BLaER1 treated with 17β-estradiol and CSF1 and Interleukin-3, amounts not matched to agents 10 nM and 100 nM (cell line): ENCODE measurements at regions not wholly inside any gene's neighbourhood (a gene's known extent, or its start where the extent isn't known, plus 50 kb on each side); places are given as distances from the start of the nearest gene placed in this dataset.
"Not testable (repeated sequence)": the region's sequence is repeated elsewhere in the genome, so short reads cannot be mapped to it uniquely, and the experiment has no call there.

Experiments used
- H3K27ac ChIP-seq, 11 experiments: shearing (Covaris generic); formaldehyde crosslinking; 2 replicates each; pipeline ENCODE4 v1.8.1; 2022
- H3K27me3 ChIP-seq, 11 experiments: shearing (Covaris generic); formaldehyde crosslinking; 2 replicates each; pipeline ENCODE4 v1.8.1; 2022
- H3K36me3 ChIP-seq, 11 experiments: shearing (Covaris generic); formaldehyde crosslinking; 2 replicates each; pipeline ENCODE4 v1.8.1; 2022
- H3K4me1 ChIP-seq, 10 experiments: shearing (Covaris generic); formaldehyde crosslinking; 2 replicates each; pipeline ENCODE4 v1.8.1; 2022
- H3K4me2 ChIP-seq, 11 experiments: shearing (Covaris generic); formaldehyde crosslinking; 2 replicates each; pipeline ENCODE4 v1.8.1; 2022
- H3K4me3 ChIP-seq, 10 experiments: shearing (Covaris generic); formaldehyde crosslinking; 2 replicates each; pipeline ENCODE4 v1.8.1; 2022
- H3K9ac ChIP-seq, 11 experiments: shearing (Covaris generic); formaldehyde crosslinking; 2 replicates each; pipeline ENCODE4 v1.8.1; 2022
- H3K9me3 ChIP-seq, 11 experiments: shearing (Covaris generic); formaldehyde crosslinking; replicated peaks in 1 of 11; 2 replicates each; pipeline ENCODE4 v1.8.1; 2022
- H4K20me1 ChIP-seq, 11 experiments: shearing (Covaris generic); formaldehyde crosslinking; 2 replicates each; pipeline ENCODE4 v1.8.1; 2022
- Cebpa-rat ChIP-seq, 11 experiments: shearing (Covaris generic); IDR thresholded peaks; 2 replicates each; pipeline ENCODE4 v1.8.1; 2022

DNA sequence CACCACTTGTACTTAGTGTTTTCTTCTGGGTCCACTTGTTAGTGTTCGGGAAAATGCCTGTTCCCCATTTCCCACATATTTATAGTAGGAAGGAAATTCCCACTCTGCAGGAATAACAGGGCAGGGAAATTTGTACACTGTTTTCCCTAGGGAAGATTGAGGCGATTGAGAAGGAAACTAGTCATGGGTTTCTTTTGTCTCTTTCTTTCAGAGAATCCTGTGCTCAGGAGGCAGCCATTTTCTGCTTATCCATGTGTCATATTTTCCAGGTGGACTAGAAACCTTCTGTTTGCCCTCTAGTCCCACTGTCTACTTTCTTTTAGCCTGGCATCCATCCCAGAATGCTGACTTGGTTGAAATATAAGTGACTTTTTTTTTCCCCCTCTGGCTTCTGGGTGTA is 299.1 kb upstream of the ANKRD50 start:
- Histone ChIP-seq H3K36me3 (no peaks in the 10 kb centered on the region), H3K4me2 (no peak overlapping the region), H3K4me3 (no peak overlapping the region), H3K27me3 (no peaks in the 10 kb centered on the region), H3K9me3 (peaks cover 0 to 6% (median 0%) of the 10 kb centered on the region in 11 experiments; a peak in 1 of 22 replicates), H3K4me1 (no peaks in the 10 kb centered on the region), H3K27ac (no peak overlapping the region), H3K9ac (no peak overlapping the region), H4K20me1 (no peaks in the 10 kb centered on the region)
- TF ChIP-seq Cebpa-rat (IDR thresholded peaks at IDR 0.05), result no peak

DNA sequence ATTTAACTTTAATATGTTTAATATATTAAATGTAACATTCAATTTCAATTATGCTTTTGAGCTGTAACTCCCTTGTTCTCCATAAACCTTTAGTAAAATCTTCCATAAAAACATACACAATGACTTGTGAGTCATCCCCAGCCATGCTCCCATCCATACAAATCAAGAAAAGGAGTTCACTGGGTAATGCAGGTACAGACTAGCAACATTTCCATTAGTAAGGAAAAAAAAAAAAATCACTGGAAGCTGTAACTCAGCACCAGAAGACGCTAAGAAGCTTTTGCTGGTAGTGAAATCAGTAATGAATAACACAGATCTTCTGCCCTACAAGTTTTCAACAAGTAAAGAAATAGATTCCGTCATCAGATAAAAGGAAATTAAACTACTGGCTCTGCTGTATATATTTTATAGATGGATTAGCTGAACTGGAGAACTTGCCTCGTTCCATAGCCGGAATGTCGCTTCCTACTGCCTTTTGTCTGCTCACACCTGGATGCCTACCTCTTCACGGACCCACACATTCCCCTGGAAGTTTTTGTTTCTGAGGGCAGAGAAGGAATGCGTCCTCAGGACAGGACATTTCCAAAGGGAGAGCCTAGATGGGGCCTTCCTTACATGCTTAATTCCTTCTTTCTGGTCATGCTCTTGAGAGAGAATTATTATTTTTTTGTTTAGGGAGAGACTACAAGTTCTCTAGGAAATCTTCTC is 298.4 kb upstream of the ANKRD50 start:
- Histone ChIP-seq H3K4me1 (no peaks in the 10 kb centered on the region), H3K9me3 (peaks cover 0 to 7% (median 0%) of the 10 kb centered on the region in 11 experiments; a peak in 1 of 22 replicates), H3K9ac (no peak overlapping the region), H3K27me3 (no peaks in the 10 kb centered on the region), H3K4me3 (no peak overlapping the region), H4K20me1 (no peaks in the 10 kb centered on the region), H3K27ac (no peak overlapping the region), H3K4me2 (no peak overlapping the region), H3K36me3 (no peaks in the 10 kb centered on the region)
- TF ChIP-seq Cebpa-rat (IDR thresholded peaks at IDR 0.05), result no peak

DNA sequence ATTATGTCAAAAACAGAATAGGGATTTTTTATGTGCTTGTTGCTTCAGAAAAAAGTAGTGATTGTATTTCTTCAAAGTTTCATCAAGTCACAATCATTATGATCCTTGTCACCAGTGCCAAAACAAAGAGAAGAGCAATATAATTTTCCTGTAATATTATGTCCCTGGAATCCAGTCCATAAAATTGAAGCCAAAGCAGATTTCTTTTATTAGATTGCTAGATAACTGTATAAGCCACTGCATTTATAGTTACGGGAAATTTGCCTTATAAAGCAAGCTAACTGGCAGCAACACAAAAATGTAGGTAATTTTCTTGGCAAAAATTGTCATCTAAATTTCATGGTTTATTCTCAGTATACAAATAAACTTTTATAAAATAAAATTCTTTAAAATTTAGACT is 296.1 kb upstream of the ANKRD50 start:
- Histone ChIP-seq H4K20me1 (no peaks in the 10 kb centered on the region), H3K4me2 (no peak overlapping the region), H3K4me1 (no peaks in the 10 kb centered on the region), H3K36me3 (no peaks in the 10 kb centered on the region), H3K9ac (no peak overlapping the region), H3K9me3 (peaks cover 0 to 7% (median 0%) of the 10 kb centered on the region in 11 experiments; a peak in 1 of 22 replicates), H3K4me3 (no peak overlapping the region), H3K27me3 (no peaks in the 10 kb centered on the region), H3K27ac (no peak overlapping the region)
- TF ChIP-seq Cebpa-rat (IDR thresholded peaks at IDR 0.05), result no peak

DNA sequence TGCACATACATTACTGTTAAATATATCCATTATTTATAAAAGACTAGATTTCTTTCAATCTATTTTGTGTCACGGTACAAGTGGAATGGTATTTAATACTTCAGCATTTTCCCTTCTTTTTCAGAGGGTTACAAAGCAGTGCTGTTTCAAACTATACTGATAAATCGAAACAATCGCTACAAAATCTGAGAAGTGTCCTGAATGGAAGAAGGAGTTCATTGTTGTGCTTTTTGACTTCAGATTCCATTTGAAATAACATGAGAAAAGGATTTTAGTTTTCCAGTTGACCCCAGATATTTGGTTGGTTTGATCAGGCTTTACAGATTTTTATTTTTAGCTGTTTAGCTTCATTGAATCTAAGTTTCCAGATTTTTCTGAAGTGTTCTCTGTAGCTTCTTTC is 292.1 kb upstream of the ANKRD50 start:
- H3K27ac ChIP-seq, result no peak overlapping the region
- no peak for TF ChIP-seq Cebpa-rat (IDR thresholded peaks at IDR 0.05)
- peaks cover 0 to 7% (median 0%) of the 10 kb centered on the region in 11 experiments; a peak in 1 of 22 replicates for H3K9me3 ChIP-seq
- no peaks in the 10 kb centered on the region for H4K20me1 ChIP-seq
- no peak overlapping the region for H3K9ac ChIP-seq
- H3K4me1 ChIP-seq, result no peaks in the 10 kb centered on the region
- H3K4me3 ChIP-seq, result no peak overlapping the region
- no peaks in the 10 kb centered on the region for H3K36me3 ChIP-seq
- H3K4me2 ChIP-seq, result no peak overlapping the region
- H3K27me3 ChIP-seq, result no peaks in the 10 kb centered on the region

DNA sequence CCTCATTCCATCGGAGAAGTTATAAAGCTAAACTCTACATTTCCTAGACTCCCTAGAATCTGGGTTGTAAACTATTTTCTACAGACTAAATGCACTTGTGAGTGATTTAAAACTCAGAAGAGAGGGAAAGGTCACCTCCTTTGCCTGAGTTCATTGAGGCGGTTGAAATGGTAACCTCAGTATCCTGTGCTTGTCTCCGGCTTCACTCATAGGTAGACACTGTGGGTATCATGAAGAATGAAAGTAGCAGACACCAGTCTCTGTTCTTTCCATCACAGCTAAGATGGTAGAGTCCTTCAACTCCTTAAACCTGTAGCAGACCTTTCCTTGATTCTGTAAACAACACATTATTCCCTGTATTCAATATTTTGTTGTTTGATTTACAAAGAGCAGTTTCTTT is 291.3 kb upstream of the ANKRD50 start:
- Histone ChIP-seq H3K27ac (no peak overlapping the region), H3K4me2 (no peak overlapping the region), H3K27me3 (no peaks in the 10 kb centered on the region), H3K4me3 (no peak overlapping the region), H3K9me3 (peaks cover 0 to 7% (median 0%) of the 10 kb centered on the region in 11 experiments; a peak in 1 of 22 replicates), H3K36me3 (no peaks in the 10 kb centered on the region), H4K20me1 (no peaks in the 10 kb centered on the region), H3K9ac (no peak overlapping the region), H3K4me1 (no peaks in the 10 kb centered on the region)
- TF ChIP-seq Cebpa-rat (IDR thresholded peaks at IDR 0.05), result no peak

DNA sequence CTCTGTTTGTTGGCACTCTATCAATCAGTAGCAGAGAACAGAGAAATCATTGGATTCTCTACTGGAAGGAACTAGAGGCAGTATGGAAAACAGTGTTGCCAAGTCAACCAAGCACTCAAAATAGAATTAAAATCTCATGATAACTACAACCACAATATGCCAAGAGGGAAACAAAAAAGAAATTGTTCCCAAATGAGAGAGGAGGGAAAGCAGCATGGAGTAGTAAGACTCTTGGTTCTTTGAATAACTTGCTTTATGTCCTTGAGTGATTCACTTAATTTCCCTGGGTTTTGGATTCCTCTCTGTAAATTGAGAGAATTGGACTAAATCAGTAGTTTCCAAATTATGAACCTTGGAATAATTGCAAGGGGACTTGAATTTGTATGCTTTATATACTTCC is 285.5 kb upstream of the ANKRD50 start:
- Histone ChIP-seq H3K4me3 (no peak overlapping the region), H3K36me3 (no peaks in the 10 kb centered on the region), H3K4me2 (no peak overlapping the region), H3K27ac (no peak overlapping the region), H3K4me1 (no peaks in the 10 kb centered on the region), H3K9me3 (0 out of 22 replicates have a peak, but pooled peaks cover 0 to 4% (median 0%) of the 10 kb centered on the region in 11 experiments), H3K27me3 (no peaks in the 10 kb centered on the region), H3K9ac (no peak overlapping the region), H4K20me1 (no peaks in the 10 kb centered on the region)
- no peak for TF ChIP-seq Cebpa-rat (IDR thresholded peaks at IDR 0.05)

DNA sequence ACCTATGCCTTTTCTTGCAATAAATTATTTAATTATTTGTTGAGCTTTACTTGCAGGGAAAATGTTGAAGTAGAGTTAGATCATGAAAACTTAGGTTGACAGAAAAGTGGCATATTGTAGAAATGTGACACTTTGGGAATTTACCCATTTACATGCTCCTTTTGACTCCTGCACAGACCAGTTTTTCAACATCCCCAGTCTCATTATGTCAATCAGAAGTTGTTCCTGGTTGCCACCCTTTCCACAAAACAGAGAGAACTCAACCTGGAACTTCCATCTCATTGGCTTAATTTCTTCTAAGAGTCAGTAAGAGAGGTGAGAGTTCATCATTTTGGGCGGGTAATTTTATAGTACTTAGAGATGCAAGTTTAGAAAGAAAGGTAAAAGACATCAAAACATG is 284.6 kb upstream of the ANKRD50 start:
- no peak overlapping the region for H3K9ac ChIP-seq
- H3K27me3 ChIP-seq, result no peaks in the 10 kb centered on the region
- H3K27ac ChIP-seq, result no peak overlapping the region
- 0 out of 22 replicates have a peak, but pooled peaks cover 0 to 4% (median 0%) of the 10 kb centered on the region in 11 experiments for H3K9me3 ChIP-seq
- no peaks in the 10 kb centered on the region for H3K4me1 ChIP-seq
- H3K36me3 ChIP-seq, result no peaks in the 10 kb centered on the region
- no peak for TF ChIP-seq Cebpa-rat (IDR thresholded peaks at IDR 0.05)
- no peak overlapping the region for H3K4me2 ChIP-seq
- H3K4me3 ChIP-seq, result no peak overlapping the region
- no peaks in the 10 kb centered on the region for H4K20me1 ChIP-seq

DNA sequence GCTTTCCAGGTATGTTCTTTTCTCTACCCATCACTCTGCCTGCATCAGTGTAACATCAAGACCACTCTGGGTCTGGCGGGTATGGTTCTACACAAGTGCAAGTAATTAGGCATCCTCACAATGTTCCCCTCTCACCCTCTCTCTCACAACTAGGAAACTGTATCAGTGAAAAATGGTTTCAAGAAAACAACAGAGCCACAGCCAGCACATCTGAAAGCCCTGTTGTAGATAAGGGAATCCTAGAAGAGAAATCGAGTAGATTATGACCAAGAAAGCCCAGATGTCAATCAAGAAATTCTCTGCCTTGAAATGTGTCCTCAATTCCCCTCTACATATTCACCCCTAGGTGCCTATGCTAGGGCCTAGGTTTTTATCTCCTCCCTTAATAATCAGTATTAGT is 281.3 kb upstream of the ANKRD50 start:
- Histone ChIP-seq H3K36me3 (no peaks in the 10 kb centered on the region), H3K9ac (no peak overlapping the region), H3K4me2 (no peak overlapping the region), H3K4me3 (no peak overlapping the region), H4K20me1 (no peaks in the 10 kb centered on the region), H3K27me3 (no peaks in the 10 kb centered on the region), H3K9me3 (0 out of 22 replicates have a peak, but pooled peaks cover 0 to 4% (median 0%) of the 10 kb centered on the region in 11 experiments), H3K4me1 (no peaks in the 10 kb centered on the region), H3K27ac (no peak overlapping the region)
- no peak for TF ChIP-seq Cebpa-rat (IDR thresholded peaks at IDR 0.05)

DNA sequence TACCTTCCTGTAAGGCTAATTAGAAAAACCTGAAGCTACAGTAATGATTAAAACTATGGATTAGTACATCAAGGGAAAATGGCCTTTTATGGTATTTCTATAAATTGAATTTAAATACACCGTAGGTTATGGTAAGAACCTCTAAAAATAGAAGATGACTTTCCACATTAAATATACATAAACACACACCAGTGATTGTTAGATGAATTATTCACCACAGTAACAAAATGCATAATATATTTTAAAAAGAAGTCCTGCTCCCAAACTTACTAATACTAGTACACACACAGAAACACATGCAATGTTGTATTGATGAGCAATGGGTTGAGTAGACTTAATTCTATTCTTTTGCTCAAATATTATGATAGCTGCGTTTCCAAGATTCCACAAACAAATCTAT is 277.9 kb upstream of the ANKRD50 start:
- TF ChIP-seq Cebpa-rat (IDR thresholded peaks at IDR 0.05), result no peak
- H3K9me3 ChIP-seq, result no peaks in the 10 kb centered on the region
- no peaks in the 10 kb centered on the region for H3K27me3 ChIP-seq
- no peak overlapping the region for H3K4me3 ChIP-seq
- no peak overlapping the region for H3K27ac ChIP-seq
- no peak overlapping the region for H3K9ac ChIP-seq
- no peaks in the 10 kb centered on the region for H4K20me1 ChIP-seq
- H3K4me2 ChIP-seq, result no peak overlapping the region
- H3K36me3 ChIP-seq, result no peaks in the 10 kb centered on the region
- H3K4me1 ChIP-seq, result no peaks in the 10 kb centered on the region

DNA sequence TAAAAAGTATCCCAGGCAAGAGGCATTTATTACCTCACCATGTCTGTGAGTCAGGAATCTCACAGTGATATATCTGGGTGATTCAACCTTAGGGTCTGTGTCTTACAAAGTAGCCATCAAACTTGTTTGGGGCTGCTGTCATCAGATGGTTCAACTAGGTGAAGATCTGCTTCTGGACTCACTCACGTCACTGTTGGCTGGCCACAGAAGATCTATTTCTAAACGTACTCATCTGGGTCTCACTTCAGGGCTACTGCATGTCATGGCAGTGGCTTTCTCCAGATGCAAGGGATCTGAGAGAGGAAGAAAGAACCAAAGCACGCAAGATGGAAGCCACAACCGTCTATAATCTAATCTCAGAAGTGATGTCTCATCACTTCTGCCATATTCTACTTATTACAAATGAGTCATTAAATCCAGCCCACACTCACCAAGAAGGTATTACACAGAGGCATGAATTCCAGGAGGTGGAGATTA is 267.8 kb upstream of the ANKRD50 start:
- Histone ChIP-seq H3K36me3 (no peaks in the 10 kb centered on the region), H3K4me2 (no peak overlapping the region), H3K9me3 (no peaks in the 10 kb centered on the region), H3K4me1 (no peaks in the 10 kb centered on the region), H4K20me1 (no peaks in the 10 kb centered on the region), H3K4me3 (no peak overlapping the region), H3K9ac (no peak overlapping the region), H3K27ac (no peak overlapping the region), H3K27me3 (no peaks in the 10 kb centered on the region)
- TF ChIP-seq Cebpa-rat (IDR thresholded peaks at IDR 0.05), result no peak

DNA sequence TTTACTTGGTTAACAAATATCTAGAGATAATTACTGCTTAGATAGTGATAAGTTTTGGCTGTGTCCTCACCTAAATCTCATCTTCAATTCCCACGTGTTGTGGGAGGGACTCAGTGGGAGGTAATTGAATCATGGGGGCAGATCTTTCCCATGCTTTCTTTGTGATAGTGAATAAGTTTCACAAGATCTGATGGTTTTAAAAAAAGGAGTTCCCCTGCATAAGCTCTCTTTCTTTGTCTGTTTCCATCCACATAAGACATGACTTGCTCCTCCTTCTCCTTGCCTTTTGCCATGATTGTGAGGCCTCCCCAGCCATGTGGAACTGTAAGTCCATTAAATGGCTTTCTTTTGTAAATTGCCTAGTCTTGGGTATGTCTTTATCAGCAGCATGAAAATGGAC is 266.0 kb upstream of the ANKRD50 start:
- not testable (repeated sequence) for H3K4me3 ChIP-seq, H3K27ac ChIP-seq, H3K27me3 ChIP-seq, H3K4me1 ChIP-seq, H3K4me2 ChIP-seq, H4K20me1 ChIP-seq, H3K9me3 ChIP-seq, H3K36me3 ChIP-seq, H3K9ac ChIP-seq
